ENCODE measurements at regions not wholly inside any gene's neighbourhood (a gene's known extent, or its start where the extent isn't known, plus 50 kb on each side); places are given as distances from the start of the nearest gene placed in this dataset.

GRCh38 chr12:131527092-131527491 lies 183.8 kb upstream of the SFSWAP start:
- no peak for DNase-seq (ENCODE audit: low read depth)
- no peak for TF ChIP-seq CTCF (conservative IDR thresholded peaks at IDR 0.05; ENCODE audit: low read length)
- H3K4me3 ChIP-seq (ENCODE audit: low read length): no peak overlapping the region

- TF ChIP-seq CTCF (conservative IDR thresholded peaks at IDR 0.05; ENCODE audit: low read length): no peak
- DNase-seq (ENCODE audit: low read depth): no peak
- no peak overlapping the region for H3K4me3 ChIP-seq (ENCODE audit: low read length)
Measured at GRCh38 chr12:131527736-131528135, 183.2 kb upstream of the SFSWAP start.

GRCh38 chr12:131528144-131528543 lies 182.7 kb upstream of the SFSWAP start:
- H3K4me3 ChIP-seq (ENCODE audit: low read length): no peak overlapping the region
- no peak for DNase-seq (ENCODE audit: low read depth)
- no peak for TF ChIP-seq CTCF (conservative IDR thresholded peaks at IDR 0.05; ENCODE audit: low read length)

GRCh38 chr12:131528667-131529066 lies 182.2 kb upstream of the SFSWAP start:
- no peak for DNase-seq (ENCODE audit: low read depth)
- TF ChIP-seq CTCF (conservative IDR thresholded peaks at IDR 0.05; ENCODE audit: low read length): no peak
- H3K4me3 ChIP-seq (ENCODE audit: low read length): no peak overlapping the region

- TF ChIP-seq CTCF (conservative IDR thresholded peaks at IDR 0.05; ENCODE audit: low read length): no peak
- no peak for DNase-seq (ENCODE audit: low read depth)
- no peak overlapping the region for H3K4me3 ChIP-seq (ENCODE audit: low read length)
Measured at GRCh38 chr12:131529196-131530040, 181.5 kb upstream of the SFSWAP start.

GRCh38 chr12:131530041-131530332 lies 180.9 kb upstream of the SFSWAP start:
- DNase-seq (ENCODE audit: low read depth): no peak
- no peak for TF ChIP-seq CTCF (conservative IDR thresholded peaks at IDR 0.05; ENCODE audit: low read length)
- H3K4me3 ChIP-seq (ENCODE audit: low read length): no peak overlapping the region

- no peak overlapping the region for H3K4me3 ChIP-seq (ENCODE audit: low read length)
- no peak for DNase-seq (ENCODE audit: low read depth)
- TF ChIP-seq CTCF (conservative IDR thresholded peaks at IDR 0.05; ENCODE audit: low read length): no peak
Measured at GRCh38 chr12:131530422-131530821, 180.5 kb upstream of the SFSWAP start.

Data from AG10803 (cell line).